ENCODE measurements at regions not wholly inside any gene's neighbourhood (a gene's known extent, or its start where the extent isn't known, plus 50 kb on each side); places are given as distances from the start of the nearest gene placed in this dataset.

GRCh38 chr4:17280261-17281018, 231.4 kb downstream of the QDPR start:
- TF ChIP-seq, protein P1, sequence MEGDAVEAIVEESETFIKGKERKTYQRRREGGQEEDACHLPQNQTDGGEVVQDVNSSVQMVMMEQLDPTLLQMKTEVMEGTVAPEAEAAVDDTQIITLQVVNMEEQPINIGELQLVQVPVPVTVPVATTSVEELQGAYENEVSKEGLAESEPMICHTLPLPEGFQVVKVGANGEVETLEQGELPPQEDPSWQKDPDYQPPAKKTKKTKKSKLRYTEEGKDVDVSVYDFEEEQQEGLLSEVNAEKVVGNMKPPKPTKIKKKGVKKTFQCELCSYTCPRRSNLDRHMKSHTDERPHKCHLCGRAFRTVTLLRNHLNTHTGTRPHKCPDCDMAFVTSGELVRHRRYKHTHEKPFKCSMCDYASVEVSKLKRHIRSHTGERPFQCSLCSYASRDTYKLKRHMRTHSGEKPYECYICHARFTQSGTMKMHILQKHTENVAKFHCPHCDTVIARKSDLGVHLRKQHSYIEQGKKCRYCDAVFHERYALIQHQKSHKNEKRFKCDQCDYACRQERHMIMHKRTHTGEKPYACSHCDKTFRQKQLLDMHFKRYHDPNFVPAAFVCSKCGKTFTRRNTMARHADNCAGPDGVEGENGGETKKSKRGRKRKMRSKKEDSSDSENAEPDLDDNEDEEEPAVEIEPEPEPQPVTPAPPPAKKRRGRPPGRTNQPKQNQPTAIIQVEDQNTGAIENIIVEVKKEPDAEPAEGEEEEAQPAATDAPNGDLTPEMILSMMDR (IDR thresholded peaks at IDR 0.05; ENCODE audit: insufficient read depth, low read depth, low read length, missing control alignments), result no peak
- H3K4me3 ChIP-seq (ENCODE audit: low read length), result no peak overlapping the region
- DNase-seq (ENCODE audit: low read depth), result no peak

- DNase-seq (ENCODE audit: low read depth), result no peak
- TF ChIP-seq, protein P1 (IDR thresholded peaks at IDR 0.05; ENCODE audit: insufficient read depth, low read depth, low read length, missing control alignments), result no peak
- H3K4me3 ChIP-seq (ENCODE audit: low read length), result no peak overlapping the region
Measured at GRCh38 chr4:17276776-17277175, 235.1 kb downstream of the QDPR start.

- no peak overlapping the region for H3K4me3 ChIP-seq (ENCODE audit: low read length)
- TF ChIP-seq, protein P1 (IDR thresholded peaks at IDR 0.05; ENCODE audit: insufficient read depth, low read depth, low read length, missing control alignments), result no peak
- no peak for DNase-seq (ENCODE audit: low read depth)
Measured at GRCh38 chr4:17275836-17276235, 236.1 kb downstream of the QDPR start.

DNA sequence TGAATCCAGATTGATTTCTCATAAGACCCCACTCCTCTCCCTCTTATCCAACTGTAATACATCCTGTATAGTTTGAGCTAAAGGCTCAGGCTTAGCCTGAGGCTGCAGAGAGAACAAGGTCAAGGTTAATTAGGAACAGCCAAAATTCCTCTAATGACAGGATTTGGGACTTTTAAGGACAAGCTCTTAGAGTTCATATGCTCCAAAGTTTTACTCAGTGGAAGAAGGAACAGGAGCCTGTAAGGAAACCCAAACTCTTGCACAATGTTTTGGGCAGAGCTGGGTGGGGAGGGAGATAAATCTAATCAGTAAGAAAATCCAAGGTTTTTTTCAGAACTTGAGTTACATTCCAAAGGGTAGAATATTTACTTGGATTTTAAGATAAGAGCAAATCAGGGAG, 238.8 kb downstream of the QDPR start:
- no peak for DNase-seq (ENCODE audit: low read depth)
- TF ChIP-seq, protein P1 (IDR thresholded peaks at IDR 0.05; ENCODE audit: insufficient read depth, low read depth, low read length, missing control alignments), result no peak
- no peak overlapping the region for H3K4me3 ChIP-seq (ENCODE audit: low read length)

DNA sequence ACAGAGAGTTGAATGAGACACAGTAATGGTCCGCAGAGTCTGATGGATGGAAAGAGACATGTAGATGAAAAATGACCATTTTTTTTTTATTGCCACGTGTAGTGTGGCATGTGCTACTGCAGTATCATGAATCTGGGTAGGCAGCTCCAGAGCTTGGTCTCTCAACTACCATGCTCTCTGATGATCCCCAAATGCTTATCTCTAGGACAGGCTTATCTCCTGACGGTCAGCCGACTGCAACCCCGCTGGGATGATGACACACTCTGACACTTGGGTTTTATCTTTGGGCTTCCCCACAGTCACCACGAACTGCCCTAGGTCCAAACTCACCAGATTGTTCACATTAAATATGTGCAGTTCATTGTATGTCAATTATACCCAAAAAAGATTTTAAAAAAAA, 239.7 kb downstream of the QDPR start:
- no peak for DNase-seq (ENCODE audit: low read depth)
- TF ChIP-seq, protein P1 (IDR thresholded peaks at IDR 0.05; ENCODE audit: insufficient read depth, low read depth, low read length, missing control alignments), result no peak
- no peak overlapping the region for H3K4me3 ChIP-seq (ENCODE audit: low read length)

DNA sequence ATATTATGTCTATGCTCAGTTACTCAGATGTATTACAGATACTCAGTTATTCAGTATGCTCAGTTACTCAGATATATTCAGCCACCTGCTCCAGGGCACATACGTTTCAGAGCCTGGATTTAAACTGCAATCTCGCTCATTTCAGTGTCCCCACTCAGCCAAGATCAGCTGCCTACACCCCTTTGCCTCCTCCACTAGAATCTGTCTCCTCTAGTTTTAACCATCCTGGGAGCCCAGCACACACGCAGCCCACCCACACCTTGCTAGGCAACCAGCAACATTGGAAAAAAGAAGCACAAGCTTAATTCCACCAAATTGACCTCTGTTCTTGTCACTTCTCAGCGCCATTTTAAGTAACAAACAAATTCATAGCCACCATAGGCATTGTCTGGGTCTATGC, 246.2 kb downstream of the QDPR start:
- TF ChIP-seq, protein P1 (IDR thresholded peaks at IDR 0.05; ENCODE audit: insufficient read depth, low read depth, low read length, missing control alignments), result no peak
- H3K4me3 ChIP-seq (ENCODE audit: low read length), result no peak overlapping the region
- DNase-seq (ENCODE audit: low read depth), result no peak

- TF ChIP-seq, protein P1 (IDR thresholded peaks at IDR 0.05; ENCODE audit: insufficient read depth, low read depth, low read length, missing control alignments), result no peak
- H3K4me3 ChIP-seq (ENCODE audit: low read length), result no peak overlapping the region
- no peak for DNase-seq (ENCODE audit: low read depth)
Measured at GRCh38 chr4:17265139-17265538, 246.8 kb downstream of the QDPR start.
